MCF 10A (cell line): ENCODE measurements at regions not wholly inside any gene's neighbourhood (a gene's known extent, or its start where the extent isn't known, plus 50 kb on each side); places are given as distances from the start of the nearest gene placed in this dataset.

Experiments used
- BruUV-seq: library from RNA; stranded (reverse); fragments of 400-500 nt; replicated peaks from 2 replicates; lab custom pipeline; 2021; lab: Mats Ljungman, UMichigan
- CTCF ChIA-PET: fragments of 300-600 bp; sonication (Branson Sonifier 250); formaldehyde crosslinking; extraction: SDS; loops from one replicate; lab custom pipeline; 2021; ENCODE audit warnings: antibody characterized with exemption, inconsistent platforms; lab: Yijun Ruan, JAX
- POLR2A ChIA-PET: fragments of 300-600, 350-650 bp; sonication (Branson Sonifier 250); formaldehyde crosslinking; extraction: SDS; loops from one replicate; lab custom pipeline; 2020; ENCODE audit warnings: antibody characterized with exemption, inconsistent platforms; lab: Yijun Ruan, JAX
- DNase-seq: peaks from one replicate; pipeline ENCODE4 v3.0.0-alpha.2; 2018; ENCODE audit not compliant: unreplicated experiment
- H3K27ac Mint-ChIP-seq: one replicate; pipeline ENCODE4 v1.8.0; 2022; ENCODE audit warnings: mild to moderate bottlenecking, low read depth, mixed read lengths; ENCODE audit not compliant: unreplicated experiment
- H3K27me3 Mint-ChIP-seq: one replicate; pipeline ENCODE4 v1.8.0; 2022; ENCODE audit warnings: mixed read lengths; ENCODE audit not compliant: insufficient read depth, unreplicated experiment
- H3K36me3 Mint-ChIP-seq: one replicate; pipeline ENCODE4 v1.8.0; 2022; ENCODE audit warnings: mild to moderate bottlenecking, moderate library complexity, mixed read lengths; ENCODE audit not compliant: insufficient read depth, unreplicated experiment
- H3K4me1 Mint-ChIP-seq: one replicate; pipeline ENCODE4 v1.8.0; 2022; ENCODE audit warnings: mixed read lengths; ENCODE audit not compliant: insufficient read depth, unreplicated experiment
- H3K4me3 Mint-ChIP-seq: one replicate; pipeline ENCODE4 v1.8.0; 2022; ENCODE audit warnings: mild to moderate bottlenecking, moderate library complexity, mixed read lengths; ENCODE audit not compliant: unreplicated experiment
- H3K9me3 Mint-ChIP-seq: one replicate; pipeline ENCODE4 v1.8.0; 2022; ENCODE audit warnings: mixed read lengths; ENCODE audit not compliant: unreplicated experiment
- CTCF ChIP-seq: fragments of 200-600 bp; IDR thresholded peaks from one replicate; pipeline ENCODE4 v1.8.0; 2022; ENCODE audit warnings: antibody characterized with exemption, mild to moderate bottlenecking; ENCODE audit not compliant: unreplicated experiment
- intact Hi-C: fragments of 100-400 bp; cut with micrococcal nuclease; formaldehyde crosslinking; loops from 2 replicates; pipeline ENCODE4 v1.14.1; 2022

GRCh38 chr11:115745610-115746512 is 241.6 kb upstream of the CADM1 start:
- no peak for DNase-seq
- Mint-ChIP-seq H3K27ac (no peak overlapping the region), H3K27me3 (peaks cover 37% of the 10 kb centered on the region), H3K36me3 (no peaks in the 10 kb centered on the region), H3K4me3 (no peak overlapping the region), H3K9me3 (no peaks in the 10 kb centered on the region), H3K4me1 (no peaks in the 10 kb centered on the region)
- intact Hi-C loops, result no loop called here
- ChIA-PET CTCF (no interaction called here), POLR2A (no interaction called here)
- no peak for TF ChIP-seq CTCF
- no TSS peak for BruUV-seq

- POLR2A ChIA-PET, result no interaction called here
- CTCF ChIA-PET, result no interaction called here
- no TSS peak for BruUV-seq
These were observed 240.9 kb upstream of the CADM1 start for GRCh38 chr11:115745066-115745465.

GRCh38 chr11:115743719-115744118 is 239.5 kb upstream of the CADM1 start:
- Mint-ChIP-seq H3K9me3 (no peaks in the 10 kb centered on the region), H3K4me1 (no peaks in the 10 kb centered on the region), H3K36me3 (no peaks in the 10 kb centered on the region), H3K4me3 (no peak overlapping the region), H3K27me3 (peaks cover 16% of the 10 kb centered on the region), H3K27ac (no peak overlapping the region)
- TF ChIP-seq CTCF, result no peak
- no peak for DNase-seq
- BruUV-seq, result no TSS peak
- POLR2A ChIA-PET, result no interaction called here
- intact Hi-C loops, result no loop called here
- CTCF ChIA-PET, result no interaction called here

More at GRCh38 chr11:115745066-115745465, 240.9 kb upstream of the CADM1 start:
- DNase-seq, result no peak
- Mint-ChIP-seq H3K9me3 (no peaks in the 10 kb centered on the region), H3K27ac (no peak overlapping the region), H3K4me1 (no peaks in the 10 kb centered on the region), H3K27me3 (peaks cover 29% of the 10 kb centered on the region), H3K4me3 (no peak overlapping the region), H3K36me3 (no peaks in the 10 kb centered on the region)
- TF ChIP-seq CTCF, result no peak
- intact Hi-C loops, result no loop called here

- H3K27me3 Mint-ChIP-seq, result peaks cover 11% of the 10 kb centered on the region
- ChIA-PET CTCF (interaction anchor here (1.0 kb wide), 1 partner anchor 9 kb away, joined by 3 read pairs; no protein-coding TSS in a partner anchor), POLR2A (no interaction called here)
- H3K27ac Mint-ChIP-seq, result no peak overlapping the region
- DNase-seq, result no peak
- H3K9me3 Mint-ChIP-seq, result no peaks in the 10 kb centered on the region
- H3K36me3 Mint-ChIP-seq, result no peaks in the 10 kb centered on the region
- BruUV-seq, result no TSS peak
- no peak overlapping the region for H3K4me3 Mint-ChIP-seq
- intact Hi-C loops, result no loop called here
- H3K4me1 Mint-ChIP-seq, result no peaks in the 10 kb centered on the region
- TF ChIP-seq CTCF, result no peak
These were observed 237.3 kb upstream of the CADM1 start for GRCh38 chr11:115741376-115742107.
